ENCODE measurements at regions not wholly inside any gene's neighbourhood (a gene's known extent, or its start where the extent isn't known, plus 50 kb on each side); places are given as distances from the start of the nearest gene placed in this dataset.

GRCh38 chr16:26569793-26570192 is 496.9 kb upstream of the C16orf82 start:
- no peak overlapping the region for H3K27ac ChIP-seq
- no peak for TF ChIP-seq POLR2AphosphoS5 (IDR thresholded peaks at IDR 0.05)
- TF ChIP-seq CTCF (IDR thresholded peaks at IDR 0.05): no peak
- no peak for TF ChIP-seq POLR2A (IDR thresholded peaks at IDR 0.05)
- no peak for TF ChIP-seq EP300 (IDR thresholded peaks at IDR 0.05)
- intact Hi-C loops (cut with DNase I): no loop called here
- no peaks in the 10 kb centered on the region for H3K4me1 ChIP-seq
- H3K4me3 ChIP-seq: no peak overlapping the region
- DNase-seq: no peak
- no peaks in the 10 kb centered on the region for H3K27me3 ChIP-seq
- no peaks in the 10 kb centered on the region for H3K9me3 ChIP-seq
- no peaks in the 10 kb centered on the region for H3K36me3 ChIP-seq

- WGBS, 2 donors: 63 to 83% methylated on average over 2 of the region's 2 CpGs
- H3K27ac ChIP-seq: no peak overlapping the region
- intact Hi-C loops (cut with DNase I): no loop called here
- no peak overlapping the region for H3K4me3 ChIP-seq
- no peaks in the 10 kb centered on the region for H3K36me3 ChIP-seq
- DNase-seq: no peak
- H3K4me1 ChIP-seq: no peaks in the 10 kb centered on the region
- TF ChIP-seq POLR2AphosphoS5 (IDR thresholded peaks at IDR 0.05) (no peak), EP300 (IDR thresholded peaks at IDR 0.05) (no peak), POLR2A (IDR thresholded peaks at IDR 0.05) (no peak), CTCF (IDR thresholded peaks at IDR 0.05) (no peak)
- no peaks in the 10 kb centered on the region for H3K9me3 ChIP-seq
- H3K27me3 ChIP-seq: no peaks in the 10 kb centered on the region
Observed at GRCh38 chr16:26578748-26579147, 488.0 kb upstream of the C16orf82 start.

- TF ChIP-seq EP300 (IDR thresholded peaks at IDR 0.05) (no peak), POLR2AphosphoS5 (IDR thresholded peaks at IDR 0.05) (no peak), POLR2A (IDR thresholded peaks at IDR 0.05) (no peak), CTCF (IDR thresholded peaks at IDR 0.05) (no peak)
- no peaks in the 10 kb centered on the region for H3K9me3 ChIP-seq
- no peaks in the 10 kb centered on the region for H3K4me1 ChIP-seq
- no peak overlapping the region for H3K27ac ChIP-seq
- DNase-seq: no peak
- H3K4me3 ChIP-seq: no peak overlapping the region
- no peaks in the 10 kb centered on the region for H3K27me3 ChIP-seq
- no peaks in the 10 kb centered on the region for H3K36me3 ChIP-seq
- intact Hi-C loops (cut with DNase I): no loop called here
- 83 to 88% methylated on average over 4 of the region's 4 CpGs for WGBS, 2 donors
Observed at GRCh38 chr16:26583803-26584202, 482.9 kb upstream of the C16orf82 start.

- no peak for TF ChIP-seq CTCF (IDR thresholded peaks at IDR 0.05)
- no peak for TF ChIP-seq EP300 (IDR thresholded peaks at IDR 0.05)
- TF ChIP-seq POLR2A (IDR thresholded peaks at IDR 0.05): no peak
- no peak for TF ChIP-seq POLR2AphosphoS5 (IDR thresholded peaks at IDR 0.05)
- no peak for DNase-seq
- WGBS, 2 donors: 40 to 52% methylated on average over 5 of the region's 5 CpGs
- no peak overlapping the region for H3K27ac ChIP-seq
- H3K4me3 ChIP-seq: no peak overlapping the region
- H3K9me3 ChIP-seq: no peaks in the 10 kb centered on the region
- H3K36me3 ChIP-seq: no peaks in the 10 kb centered on the region
- H3K4me1 ChIP-seq: no peaks in the 10 kb centered on the region
- intact Hi-C loops (cut with DNase I): no loop called here
- H3K27me3 ChIP-seq: no peaks in the 10 kb centered on the region
Observed at GRCh38 chr16:26593700-26594099, 473.0 kb upstream of the C16orf82 start.

GRCh38 chr16:26594666-26595065 is 472.1 kb upstream of the C16orf82 start:
- no peaks in the 10 kb centered on the region for H3K4me1 ChIP-seq
- H3K9me3 ChIP-seq: no peaks in the 10 kb centered on the region
- H3K36me3 ChIP-seq: no peaks in the 10 kb centered on the region
- no peaks in the 10 kb centered on the region for H3K27me3 ChIP-seq
- H3K4me3 ChIP-seq: no peak overlapping the region
- TF ChIP-seq POLR2AphosphoS5 (IDR thresholded peaks at IDR 0.05) (no peak), EP300 (IDR thresholded peaks at IDR 0.05) (no peak), CTCF (IDR thresholded peaks at IDR 0.05) (no peak), POLR2A (IDR thresholded peaks at IDR 0.05) (no peak)
- no peak overlapping the region for H3K27ac ChIP-seq
- WGBS, 2 donors: 85 to 86% methylated on average over 5 of the region's 5 CpGs
- no peak for DNase-seq
- intact Hi-C loops (cut with DNase I): no loop called here
